PC-9 (cell line): ENCODE measurements at regions not wholly inside any gene's neighbourhood (a gene's known extent, or its start where the extent isn't known, plus 50 kb on each side); places are given as distances from the start of the nearest gene placed in this dataset.

ENCODE experiments used
- BruUV-seq: library from RNA; stranded (reverse); fragments of 400-500 nt; replicated peaks from 2 replicates; lab custom pipeline; 2021; lab: Mats Ljungman, UMichigan
- CTCF ChIA-PET: fragments of 300-600 bp; sonication (Branson Sonifier 250); formaldehyde crosslinking; loops from one replicate; lab custom pipeline; 2022; ENCODE audit warnings: antibody characterized with exemption; lab: Charles Lee
- POLR2A ChIA-PET: fragments of 300-600 bp; sonication (Branson Sonifier 250); formaldehyde crosslinking; loops from one replicate; lab custom pipeline; 2022; ENCODE audit warnings: antibody characterized with exemption; ENCODE audit not compliant: unreplicated experiment; lab: Charles Lee
- DNase-seq, 2 experiments: peaks; one replicate each; pipeline versions ENCODE4 v3.0.0 to v3.0.0-alpha.2; 2015 to 2022; ENCODE audit warnings: mixed read lengths in 1 of 2
- H2AFZ ChIP-seq: fragments of 200-600 bp; sonication (generic); 2 replicates; pipeline ENCODE4 v1.8.1; 2017; ENCODE audit warnings: antibody characterized with exemption
- H3F3A ChIP-seq: fragments of 200-600 bp; sonication (generic); 2 replicates; pipeline ENCODE4 v1.8.1; 2017; ENCODE audit warnings: antibody characterized with exemption, mild to moderate bottlenecking, low read depth; ENCODE audit not compliant: insufficient read depth
- H3K27ac ChIP-seq: fragments of 200-600 bp; sonication (generic); 2 replicates; pipeline ENCODE4 v1.6.1; 2016; ENCODE audit warnings: mixed run types
- H3K27me3 ChIP-seq: fragments of 200-600 bp; sonication (generic); 2 replicates; pipeline ENCODE4 v1.6.1; 2016; ENCODE audit warnings: low read depth, mixed run types; ENCODE audit not compliant: insufficient read depth
- H3K36me3 ChIP-seq: fragments of 200-600 bp; sonication (generic); 2 replicates; pipeline ENCODE4 v1.6.1; 2016; ENCODE audit warnings: low read depth, mixed run types
- H3K4me1 ChIP-seq: fragments of 200-600 bp; sonication (generic); replicated peaks from 2 replicates; pipeline ENCODE4 v1.6.1; 2016; ENCODE audit warnings: mixed run types; ENCODE audit not compliant: insufficient read depth
- H3K4me2 ChIP-seq: fragments of 200-600 bp; sonication (generic); 2 replicates; pipeline ENCODE4 v1.6.1; 2017; ENCODE audit warnings: mixed run types
- H3K4me3 ChIP-seq: fragments of 200-600 bp; sonication (generic); 2 replicates; pipeline ENCODE4 v1.6.1; 2016; ENCODE audit warnings: mixed run types
- H3K79me2 ChIP-seq: fragments of 200-600 bp; sonication (generic); 2 replicates; pipeline ENCODE4 v1.6.1; 2017; ENCODE audit warnings: low read depth, mixed run types
- H3K9me2 ChIP-seq: fragments of 200-600 bp; sonication (generic); 2 replicates; pipeline ENCODE4 v1.8.1; 2017; ENCODE audit warnings: mild to moderate bottlenecking; ENCODE audit not compliant: insufficient read depth
- H3K9me3 ChIP-seq: fragments of 200-600 bp; sonication (generic); 2 replicates; pipeline ENCODE4 v1.8.1; 2016; ENCODE audit warnings: low read depth; ENCODE audit not compliant: insufficient read depth
- H4K20me1 ChIP-seq: fragments of 200-600 bp; sonication (generic); 2 replicates; pipeline ENCODE4 v1.8.1; 2017; ENCODE audit not compliant: insufficient read depth
- EZH2 ChIP-seq: fragments of 200-600 bp; sonication (generic); IDR thresholded peaks from 2 replicates; pipeline ENCODE4 v1.8.0; 2017; ENCODE audit warnings: antibody characterized with exemption, low read depth
- intact Hi-C: fragments of 100-400 bp; cut with micrococcal nuclease; formaldehyde crosslinking; loops from one replicate; pipeline ENCODE4 v1.10.0; 2022; ENCODE audit not compliant: unreplicated experiment
- TF ChIP-seq, protein P1 (sequence below): fragments of 200-600 bp; sonication (generic); conservative IDR thresholded peaks from 2 replicates; pipeline ENCODE4 v1.6.1; 2017; ENCODE audit warnings: mixed run types, antibody characterized with exemption, mild to moderate bottlenecking, moderate library complexity

- Histone ChIP-seq H3K4me3 (no peak overlapping the region), H3K4me2 (no peak overlapping the region), H3K27ac (no peak overlapping the region), H3F3A (no peaks in the 10 kb centered on the region), H3K27me3 (peaks cover 44% of the 10 kb centered on the region), H3K9me3 (no peaks in the 10 kb centered on the region), H3K79me2 (no peaks in the 10 kb centered on the region), H3K4me1 (no peaks in the 10 kb centered on the region), H2AFZ (no peak overlapping the region), H3K36me3 (no peaks in the 10 kb centered on the region), H4K20me1 (no peaks in the 10 kb centered on the region), H3K9me2 (no peaks in the 10 kb centered on the region)
- DNase-seq = no peak
- intact Hi-C loops = no loop called here
- ChIA-PET CTCF (no interaction called here), POLR2A (no interaction called here)
- no peak for TF ChIP-seq EZH2
- TF ChIP-seq, protein P1, sequence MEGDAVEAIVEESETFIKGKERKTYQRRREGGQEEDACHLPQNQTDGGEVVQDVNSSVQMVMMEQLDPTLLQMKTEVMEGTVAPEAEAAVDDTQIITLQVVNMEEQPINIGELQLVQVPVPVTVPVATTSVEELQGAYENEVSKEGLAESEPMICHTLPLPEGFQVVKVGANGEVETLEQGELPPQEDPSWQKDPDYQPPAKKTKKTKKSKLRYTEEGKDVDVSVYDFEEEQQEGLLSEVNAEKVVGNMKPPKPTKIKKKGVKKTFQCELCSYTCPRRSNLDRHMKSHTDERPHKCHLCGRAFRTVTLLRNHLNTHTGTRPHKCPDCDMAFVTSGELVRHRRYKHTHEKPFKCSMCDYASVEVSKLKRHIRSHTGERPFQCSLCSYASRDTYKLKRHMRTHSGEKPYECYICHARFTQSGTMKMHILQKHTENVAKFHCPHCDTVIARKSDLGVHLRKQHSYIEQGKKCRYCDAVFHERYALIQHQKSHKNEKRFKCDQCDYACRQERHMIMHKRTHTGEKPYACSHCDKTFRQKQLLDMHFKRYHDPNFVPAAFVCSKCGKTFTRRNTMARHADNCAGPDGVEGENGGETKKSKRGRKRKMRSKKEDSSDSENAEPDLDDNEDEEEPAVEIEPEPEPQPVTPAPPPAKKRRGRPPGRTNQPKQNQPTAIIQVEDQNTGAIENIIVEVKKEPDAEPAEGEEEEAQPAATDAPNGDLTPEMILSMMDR = no peak
- BruUV-seq = no TSS peak
These were observed 51.8 kb downstream of the POM121L12 start for GRCh38 chr7:53087274-53087673.

DNA sequence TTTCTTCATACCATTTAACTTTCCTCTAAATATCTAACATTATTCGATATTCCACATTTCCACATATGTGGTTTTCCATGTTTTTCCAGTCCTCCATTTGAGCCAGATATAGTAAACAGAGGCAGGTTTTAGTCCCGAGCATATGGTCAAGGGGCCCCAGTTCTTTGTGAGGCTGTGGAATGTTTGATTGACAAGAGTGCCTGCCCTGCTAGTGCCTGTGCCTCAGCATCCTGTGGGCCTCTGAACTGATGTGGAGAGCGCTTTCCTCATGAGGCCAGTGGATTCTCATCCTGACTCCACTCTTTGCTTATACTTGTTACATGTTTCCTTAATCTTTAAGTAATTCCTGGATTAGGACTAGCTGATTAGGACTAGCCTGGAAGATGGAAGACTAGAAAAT lies 58.8 kb downstream of the POM121L12 start:
- Histone ChIP-seq H3K36me3 (no peaks in the 10 kb centered on the region), H3K79me2 (no peaks in the 10 kb centered on the region), H3K9me3 (no peaks in the 10 kb centered on the region), H3K4me1 (no peaks in the 10 kb centered on the region), H3K4me2 (no peak overlapping the region), H3K4me3 (no peak overlapping the region), H3F3A (no peaks in the 10 kb centered on the region), H3K9me2 (no peaks in the 10 kb centered on the region), H2AFZ (no peak overlapping the region), H4K20me1 (no peaks in the 10 kb centered on the region), H3K27me3 (no peaks in the 10 kb centered on the region), H3K27ac (no peak overlapping the region)
- no peak for DNase-seq
- ChIA-PET CTCF (no interaction called here), POLR2A (no interaction called here)
- TF ChIP-seq, protein P1 = no peak
- no peak for TF ChIP-seq EZH2
- no TSS peak for BruUV-seq
- intact Hi-C loops = no loop called here

DNA sequence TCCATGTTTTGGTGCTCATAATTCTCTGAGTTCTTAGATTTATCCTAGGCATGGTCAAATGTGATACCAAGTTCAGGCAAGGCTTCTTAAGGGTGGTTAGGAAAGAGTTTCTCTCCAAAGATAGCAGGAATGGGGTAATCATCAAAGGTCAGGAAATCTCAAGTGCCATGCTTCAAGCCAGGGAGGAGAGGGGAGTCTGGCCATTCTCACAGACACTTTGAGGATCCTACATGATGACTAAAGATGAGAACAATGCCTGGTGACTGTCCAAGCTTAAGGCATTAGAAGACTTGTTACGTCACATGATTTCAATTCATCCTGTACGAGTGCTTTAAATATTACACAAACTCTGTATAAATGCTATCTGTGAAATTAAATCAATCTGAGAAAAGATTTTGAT lies 59.4 kb downstream of the POM121L12 start:
- no peak overlapping the region for H2AFZ ChIP-seq
- no peaks in the 10 kb centered on the region for H3K9me3 ChIP-seq
- H3K27me3 ChIP-seq = no peaks in the 10 kb centered on the region
- H3K79me2 ChIP-seq = no peaks in the 10 kb centered on the region
- intact Hi-C loops = no loop called here
- no peaks in the 10 kb centered on the region for H3F3A ChIP-seq
- ChIA-PET CTCF (no interaction called here), POLR2A (no interaction called here)
- no TSS peak for BruUV-seq
- H3K27ac ChIP-seq = no peak overlapping the region
- no peak overlapping the region for H3K4me2 ChIP-seq
- H3K36me3 ChIP-seq = no peaks in the 10 kb centered on the region
- H3K9me2 ChIP-seq = no peaks in the 10 kb centered on the region
- H3K4me1 ChIP-seq = no peaks in the 10 kb centered on the region
- no peak for TF ChIP-seq EZH2
- TF ChIP-seq, protein P1 = no peak
- no peaks in the 10 kb centered on the region for H4K20me1 ChIP-seq
- H3K4me3 ChIP-seq = no peak overlapping the region
- DNase-seq = no peak
